HEK293 (cell line): ENCODE measurements at regions not wholly inside any gene's neighbourhood (a gene's known extent, or its start where the extent isn't known, plus 50 kb on each side); places are given as distances from the start of the nearest gene placed in this dataset.

Experiments
- CTCF ChIA-PET: fragments of 350-600 bp; formaldehyde crosslinking; extraction: SDS; loops from one replicate; lab custom pipeline; 2021; ENCODE audit warnings: antibody characterized with exemption; lab: Yijun Ruan, JAX
- POLR2A ChIA-PET: fragments of 300-600 bp; formaldehyde crosslinking; extraction: SDS; loops from one replicate; lab custom pipeline; 2020; ENCODE audit warnings: antibody characterized with exemption, inconsistent platforms; lab: Yijun Ruan, JAX
- H3K27ac ChIP-seq: fragments of 200-500 bp; sonication (Bioruptor generic); 2 replicates; pipeline ENCODE4 v1.5.1; 2014; ENCODE audit warnings: low read depth, low read length, control low read depth, inconsistent platforms; ENCODE audit errors: extremely low read depth
- H3K36me3 ChIP-seq, 2 experiments: fragments of 200-500 bp in 1 of 2; sonication (Bioruptor generic) in 1 of 2; 1 replicate in 1 of 2; 2 replicates in 1 of 2; pipeline ENCODE4 v1.5.1; 2014 to 2017; ENCODE audit warnings: inconsistent platforms in 2 of 2, low read length in 2 of 2; ENCODE audit not compliant: control insufficient read depth in 2 of 2, insufficient read depth in 1 of 2
- H3K4me1 ChIP-seq: fragments of 200-500 bp; sonication (Bioruptor generic); 2 replicates; pipeline ENCODE4 v1.5.1; 2014; ENCODE audit warnings: mild to moderate bottlenecking, low read length, inconsistent platforms; ENCODE audit not compliant: control insufficient read depth, insufficient read depth
- H3K4me3 ChIP-seq: 2 replicates; pipeline ENCODE4 v1.5.1; 2011; ENCODE audit warnings: low read depth, mild to moderate bottlenecking, control low read depth, low read length, moderate library complexity
- H3K9me3 ChIP-seq: fragments of 200-500 bp; sonication (Bioruptor generic); 2 replicates; pipeline ENCODE4 v1.5.1; 2014; ENCODE audit warnings: low read depth, low read length, inconsistent platforms; ENCODE audit not compliant: control insufficient read depth, insufficient read depth
- KLF16 ChIP-seq: fragments of 450-650 bp; formaldehyde crosslinking; IDR thresholded peaks from 2 replicates; pipeline ENCODE4 v1.5.1; 2017; ENCODE audit warnings: missing biosample characterization, missing genetic modification characterization
- WT1 ChIP-seq: fragments of 450-650 bp; formaldehyde crosslinking; IDR thresholded peaks from 2 replicates; pipeline ENCODE4 v1.5.1; 2016; ENCODE audit warnings: missing biosample characterization, missing genetic modification characterization
- ZNF16 ChIP-seq: fragments of 450-650 bp; formaldehyde crosslinking; IDR thresholded peaks from 2 replicates; pipeline ENCODE4 v1.5.1; 2016; ENCODE audit warnings: low read depth, missing biosample characterization, missing genetic modification characterization
- ZNF19 ChIP-seq: fragments of 450-650 bp; formaldehyde crosslinking; IDR thresholded peaks from 2 replicates; pipeline ENCODE4; 2016; ENCODE audit warnings: missing biosample characterization, missing genetic modification characterization, low read depth
- ZNF274 ChIP-seq, 2 experiments: fragments of 200-500 bp in 1 of 2; fragments of 450-650 bp in 1 of 2; sonication (Bioruptor generic) in 1 of 2; formaldehyde crosslinking in 1 of 2; IDR thresholded peaks; 2 replicates each; pipeline versions ENCODE4 v1.5.1 to v1.6.1; 2014 to 2016; ENCODE audit warnings: borderline replicate concordance in 1 of 2, inconsistent platforms in 1 of 2, low read length in 1 of 2, missing biosample characterization in 1 of 2, missing genetic modification characterization in 1 of 2
- ZNF292 ChIP-seq: fragments of 450-650 bp; formaldehyde crosslinking; IDR thresholded peaks from 2 replicates; pipeline ENCODE4 v1.5.1; 2016; ENCODE audit warnings: low read depth, missing biosample characterization, missing genetic modification characterization, borderline replicate concordance
- ZNF404 ChIP-seq: fragments of 450-650 bp; formaldehyde crosslinking; IDR thresholded peaks from 2 replicates; pipeline ENCODE4 v1.5.1; 2017; ENCODE audit warnings: missing biosample characterization, missing genetic modification characterization
- ZNF433 ChIP-seq: fragments of 450-650 bp; formaldehyde crosslinking; IDR thresholded peaks from 2 replicates; pipeline ENCODE4 v1.5.1; 2016; ENCODE audit warnings: missing biosample characterization, missing genetic modification characterization, low read depth
- ZNF544 ChIP-seq: fragments of 450-650 bp; formaldehyde crosslinking; IDR thresholded peaks from 2 replicates; pipeline ENCODE4 v1.5.0; 2017; ENCODE audit warnings: missing biosample characterization, missing genetic modification characterization
- ZNF626 ChIP-seq: fragments of 450-650 bp; sonication (Bioruptor Pico); formaldehyde crosslinking; IDR thresholded peaks from 2 replicates; pipeline ENCODE4 v1.5.1; 2018; ENCODE audit warnings: missing biosample characterization, missing genetic modification characterization, inconsistent platforms
- ZNF76 ChIP-seq: fragments of 450-650 bp; formaldehyde crosslinking; IDR thresholded peaks from 2 replicates; pipeline ENCODE4; 2016; ENCODE audit warnings: low read depth, missing biosample characterization, missing genetic modification characterization, borderline replicate concordance
- TF ChIP-seq, protein P1 (sequence below): fragments of 450-650 bp; formaldehyde crosslinking; IDR thresholded peaks from 2 replicates; pipeline ENCODE4 v1.5.1; 2016; ENCODE audit warnings: missing biosample characterization, missing genetic modification characterization
- TF ChIP-seq, protein P2 (sequence below): fragments of 450-650 bp; formaldehyde crosslinking; IDR thresholded peaks from 2 replicates; pipeline ENCODE4 v1.5.1; 2016; ENCODE audit warnings: missing biosample characterization, missing genetic modification characterization
- TF ChIP-seq, protein P3 (sequence below): fragments of 450-650 bp; formaldehyde crosslinking; IDR thresholded peaks from 2 replicates; pipeline ENCODE4 v1.5.1; 2017; ENCODE audit warnings: missing biosample characterization, missing genetic modification characterization
- TF ChIP-seq, protein P4 (sequence below): fragments of 450-650 bp; formaldehyde crosslinking; IDR thresholded peaks from 2 replicates; pipeline ENCODE4 v1.5.1; 2017; ENCODE audit warnings: missing biosample characterization, missing genetic modification characterization
- TF ChIP-seq, protein P5 (sequence below): fragments of 450-650 bp; formaldehyde crosslinking; IDR thresholded peaks from 2 replicates; pipeline ENCODE4 v1.5.1; 2016; ENCODE audit warnings: missing biosample characterization, missing genetic modification characterization

DNA sequence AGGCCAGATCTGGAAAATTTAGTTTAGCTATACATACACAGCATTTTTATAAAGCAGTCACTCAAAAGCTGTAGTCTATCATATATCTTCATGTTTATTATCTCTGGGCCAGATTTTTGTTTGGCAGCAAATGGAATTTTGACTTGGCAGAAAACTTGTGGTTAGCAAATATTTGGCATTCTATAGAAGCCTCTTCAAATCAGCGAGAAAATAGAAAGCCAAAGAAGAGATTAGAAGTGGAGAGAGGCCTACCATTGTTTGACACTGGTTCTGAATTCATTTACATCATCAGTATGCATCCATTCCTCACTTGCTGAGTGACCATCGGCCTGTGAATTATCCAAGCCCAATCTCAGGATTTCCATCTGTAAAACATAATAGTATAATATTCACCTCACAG, 1077.6 kb downstream of the GALC start (continued):
- no peak for TF ChIP-seq ZNF544
- no peak for TF ChIP-seq ZNF274 (IDR thresholded peaks at IDR 0.05; ENCODE audit: low read length)
- no peak for TF ChIP-seq ZNF274 (tag by site-specific recombination; IDR thresholded peaks at IDR 0.05; ENCODE audit: borderline replicate concordance)
- TF ChIP-seq ZNF19 (tag by site-specific recombination): no peak
- no peak for TF ChIP-seq ZNF292 (tag by site-specific recombination)
- TF ChIP-seq ZNF626 (tag by site-specific recombination): no peak
- no peak for TF ChIP-seq WT1 (tag by site-specific recombination)
- TF ChIP-seq, protein P1, sequence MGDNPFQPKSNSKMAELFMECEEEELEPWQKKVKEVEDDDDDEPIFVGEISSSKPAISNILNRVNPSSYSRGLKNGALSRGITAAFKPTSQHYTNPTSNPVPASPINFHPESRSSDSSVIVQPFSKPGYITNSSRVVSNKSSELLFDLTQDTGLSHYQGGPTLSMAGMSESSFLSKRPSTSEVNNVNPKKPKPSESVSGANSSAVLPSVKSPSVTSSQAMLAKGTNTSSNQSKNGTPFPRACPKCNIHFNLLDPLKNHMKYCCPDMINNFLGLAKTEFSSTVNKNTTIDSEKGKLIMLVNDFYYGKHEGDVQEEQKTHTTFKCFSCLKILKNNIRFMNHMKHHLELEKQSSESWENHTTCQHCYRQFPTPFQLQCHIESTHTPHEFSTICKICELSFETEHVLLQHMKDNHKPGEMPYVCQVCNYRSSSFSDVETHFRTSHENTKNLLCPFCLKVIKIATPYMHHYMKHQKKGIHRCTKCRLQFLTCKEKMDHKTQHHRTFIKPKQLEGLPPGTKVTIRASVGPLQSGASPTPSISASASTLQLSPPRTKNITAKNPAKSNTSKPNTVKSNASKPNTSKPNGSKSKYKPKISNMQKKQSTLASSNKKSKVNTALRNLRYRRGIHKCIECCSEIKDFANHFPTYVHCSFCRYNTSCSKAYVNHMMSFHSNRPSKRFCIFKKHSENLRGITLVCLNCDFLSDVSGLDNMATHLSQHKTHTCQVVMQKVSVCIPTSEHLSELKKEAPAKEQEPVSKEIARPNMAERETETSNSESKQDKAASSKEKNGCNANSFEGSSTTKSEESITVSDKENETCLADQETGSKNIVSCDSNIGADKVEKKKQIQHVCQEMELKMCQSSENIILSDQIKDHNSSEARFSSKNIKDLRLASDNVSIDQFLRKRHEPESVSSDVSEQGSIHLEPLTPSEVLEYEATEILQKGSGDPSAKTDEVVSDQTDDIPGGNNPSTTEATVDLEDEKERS (tag by site-specific recombination): no peak
- TF ChIP-seq, all 188 proteins: peak for 0

DNA sequence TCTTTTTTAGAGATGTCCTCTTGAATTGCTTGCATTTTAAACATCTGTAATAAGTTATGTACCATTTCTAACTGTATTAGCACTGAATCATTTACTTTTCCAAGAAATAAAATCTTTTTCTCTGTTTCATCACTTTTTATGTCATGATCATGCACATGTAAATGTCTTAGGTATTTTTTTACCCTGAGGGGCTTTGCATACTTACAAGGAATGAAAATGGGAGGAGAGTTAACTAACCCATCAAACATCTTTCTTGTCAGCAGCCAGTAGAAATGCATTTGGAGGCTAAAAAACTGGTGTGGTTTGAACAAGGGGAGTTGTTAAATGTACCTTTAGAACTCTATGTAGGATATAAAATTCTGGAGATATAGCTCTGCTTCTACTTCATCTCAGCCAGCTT, 1080.3 kb downstream of the GALC start:
- Histone ChIP-seq H3K4me3 (no peak overlapping the region), H3K4me1 (no peaks in the 10 kb centered on the region), H3K36me3 (no peaks in the 10 kb centered on the region), H3K27ac (no peak overlapping the region), H3K9me3 (no peaks in the 10 kb centered on the region)
- POLR2A ChIA-PET: no interaction called here
- CTCF ChIA-PET: no interaction called here
- TF ChIP-seq, protein P2, sequence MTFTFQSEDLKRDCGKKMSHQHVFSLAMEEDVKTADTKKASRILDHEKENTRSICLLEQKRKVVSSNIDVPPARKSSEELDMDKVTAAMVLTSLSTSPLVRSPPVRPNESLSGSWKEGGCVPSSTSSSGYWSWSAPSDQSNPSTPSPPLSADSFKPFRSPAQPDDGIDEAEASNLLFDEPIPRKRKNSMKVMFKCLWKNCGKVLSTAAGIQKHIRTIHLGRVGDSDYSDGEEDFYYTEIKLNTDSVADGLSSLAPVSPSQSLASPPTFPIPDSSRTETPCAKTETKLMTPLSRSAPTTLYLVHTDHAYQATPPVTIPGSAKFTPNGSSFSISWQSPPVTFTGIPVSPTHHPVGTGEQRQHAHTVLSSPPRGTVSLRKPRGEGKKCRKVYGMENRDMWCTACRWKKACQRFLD: no peak
- TF ChIP-seq ZNF76: no peak
- no peak for TF ChIP-seq ZNF16 (tag by site-specific recombination)
- no peak for TF ChIP-seq ZNF404 (tag by site-specific recombination)
- TF ChIP-seq, protein P3, sequence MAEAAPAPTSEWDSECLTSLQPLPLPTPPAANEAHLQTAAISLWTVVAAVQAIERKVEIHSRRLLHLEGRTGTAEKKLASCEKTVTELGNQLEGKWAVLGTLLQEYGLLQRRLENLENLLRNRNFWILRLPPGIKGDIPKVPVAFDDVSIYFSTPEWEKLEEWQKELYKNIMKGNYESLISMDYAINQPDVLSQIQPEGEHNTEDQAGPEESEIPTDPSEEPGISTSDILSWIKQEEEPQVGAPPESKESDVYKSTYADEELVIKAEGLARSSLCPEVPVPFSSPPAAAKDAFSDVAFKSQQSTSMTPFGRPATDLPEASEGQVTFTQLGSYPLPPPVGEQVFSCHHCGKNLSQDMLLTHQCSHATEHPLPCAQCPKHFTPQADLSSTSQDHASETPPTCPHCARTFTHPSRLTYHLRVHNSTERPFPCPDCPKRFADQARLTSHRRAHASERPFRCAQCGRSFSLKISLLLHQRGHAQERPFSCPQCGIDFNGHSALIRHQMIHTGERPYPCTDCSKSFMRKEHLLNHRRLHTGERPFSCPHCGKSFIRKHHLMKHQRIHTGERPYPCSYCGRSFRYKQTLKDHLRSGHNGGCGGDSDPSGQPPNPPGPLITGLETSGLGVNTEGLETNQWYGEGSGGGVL (tag by site-specific recombination): no peak
- TF ChIP-seq, protein P4, sequence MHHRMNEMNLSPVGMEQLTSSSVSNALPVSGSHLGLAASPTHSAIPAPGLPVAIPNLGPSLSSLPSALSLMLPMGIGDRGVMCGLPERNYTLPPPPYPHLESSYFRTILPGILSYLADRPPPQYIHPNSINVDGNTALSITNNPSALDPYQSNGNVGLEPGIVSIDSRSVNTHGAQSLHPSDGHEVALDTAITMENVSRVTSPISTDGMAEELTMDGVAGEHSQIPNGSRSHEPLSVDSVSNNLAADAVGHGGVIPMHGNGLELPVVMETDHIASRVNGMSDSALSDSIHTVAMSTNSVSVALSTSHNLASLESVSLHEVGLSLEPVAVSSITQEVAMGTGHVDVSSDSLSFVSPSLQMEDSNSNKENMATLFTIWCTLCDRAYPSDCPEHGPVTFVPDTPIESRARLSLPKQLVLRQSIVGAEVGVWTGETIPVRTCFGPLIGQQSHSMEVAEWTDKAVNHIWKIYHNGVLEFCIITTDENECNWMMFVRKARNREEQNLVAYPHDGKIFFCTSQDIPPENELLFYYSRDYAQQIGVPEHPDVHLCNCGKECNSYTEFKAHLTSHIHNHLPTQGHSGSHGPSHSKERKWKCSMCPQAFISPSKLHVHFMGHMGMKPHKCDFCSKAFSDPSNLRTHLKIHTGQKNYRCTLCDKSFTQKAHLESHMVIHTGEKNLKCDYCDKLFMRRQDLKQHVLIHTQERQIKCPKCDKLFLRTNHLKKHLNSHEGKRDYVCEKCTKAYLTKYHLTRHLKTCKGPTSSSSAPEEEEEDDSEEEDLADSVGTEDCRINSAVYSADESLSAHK (tag by site-specific recombination): no peak
- no peak for TF ChIP-seq KLF16 (tag by site-specific recombination)
- TF ChIP-seq, protein P5, sequence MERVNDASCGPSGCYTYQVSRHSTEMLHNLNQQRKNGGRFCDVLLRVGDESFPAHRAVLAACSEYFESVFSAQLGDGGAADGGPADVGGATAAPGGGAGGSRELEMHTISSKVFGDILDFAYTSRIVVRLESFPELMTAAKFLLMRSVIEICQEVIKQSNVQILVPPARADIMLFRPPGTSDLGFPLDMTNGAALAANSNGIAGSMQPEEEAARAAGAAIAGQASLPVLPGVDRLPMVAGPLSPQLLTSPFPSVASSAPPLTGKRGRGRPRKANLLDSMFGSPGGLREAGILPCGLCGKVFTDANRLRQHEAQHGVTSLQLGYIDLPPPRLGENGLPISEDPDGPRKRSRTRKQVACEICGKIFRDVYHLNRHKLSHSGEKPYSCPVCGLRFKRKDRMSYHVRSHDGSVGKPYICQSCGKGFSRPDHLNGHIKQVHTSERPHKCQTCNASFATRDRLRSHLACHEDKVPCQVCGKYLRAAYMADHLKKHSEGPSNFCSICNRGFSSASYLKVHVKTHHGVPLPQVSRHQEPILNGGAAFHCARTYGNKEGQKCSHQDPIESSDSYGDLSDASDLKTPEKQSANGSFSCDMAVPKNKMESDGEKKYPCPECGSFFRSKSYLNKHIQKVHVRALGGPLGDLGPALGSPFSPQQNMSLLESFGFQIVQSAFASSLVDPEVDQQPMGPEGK (tag by site-specific recombination): no peak
- no peak for TF ChIP-seq ZNF433 (tag by site-specific recombination)
